HG03460 (cell line): ENCODE measurements at regions not wholly inside any gene's neighbourhood (a gene's known extent, or its start where the extent isn't known, plus 50 kb on each side); places are given as distances from the start of the nearest gene placed in this dataset.

Source experiments
- ATAC-seq: cut with Tn5 transposase; IDR thresholded peaks from one replicate; pipeline ENCODE4 v1.9.1; 2021; ENCODE audit not compliant: unreplicated experiment

GRCh38 chr10:28250782-28251181, 52.1 kb downstream of the MPP7 start:
- ATAC-seq, result no peak

- no peak for ATAC-seq
These were observed 52.5 kb downstream of the MPP7 start for GRCh38 chr10:28250358-28250757.

GRCh38 chr10:28249512-28249911, 53.4 kb downstream of the MPP7 start:
- ATAC-seq, result no peak

- no peak for ATAC-seq
These were observed 54.8 kb downstream of the MPP7 start for GRCh38 chr10:28248092-28248491.

GRCh38 chr10:28246023-28246422, 56.8 kb downstream of the MPP7 start:
- no peak for ATAC-seq

- ATAC-seq, result no peak
These were observed 58.9 kb downstream of the MPP7 start for GRCh38 chr10:28243923-28244322.

- ATAC-seq, result no peak
These were observed 60.2 kb downstream of the MPP7 start for GRCh38 chr10:28242555-28243204.

GRCh38 chr10:28241741-28242399, 61.0 kb downstream of the MPP7 start:
- ATAC-seq, result no peak

GRCh38 chr10:28240400-28240799, 62.5 kb downstream of the MPP7 start:
- no peak for ATAC-seq

GRCh38 chr10:28236591-28236990, 66.3 kb downstream of the MPP7 start:
- ATAC-seq, result no peak

- no peak for ATAC-seq
These were observed 82.1 kb downstream of the MPP7 start for GRCh38 chr10:28220811-28221210.

- no peak for ATAC-seq
These were observed 83.6 kb downstream of the MPP7 start for GRCh38 chr10:28219251-28219650.

GRCh38 chr10:28217848-28218247, 85.0 kb downstream of the MPP7 start:
- no peak for ATAC-seq

GRCh38 chr10:28215930-28216329, 86.9 kb downstream of the MPP7 start:
- ATAC-seq, result no peak

- no peak for ATAC-seq
These were observed 88.6 kb downstream of the MPP7 start for GRCh38 chr10:28214219-28214618.

GRCh38 chr10:28211759-28212158, 91.1 kb downstream of the MPP7 start:
- no peak for ATAC-seq

- ATAC-seq, result no peak
These were observed 95.1 kb downstream of the MPP7 start for GRCh38 chr10:28207799-28208198.

- no peak for ATAC-seq
These were observed 99.9 kb downstream of the MPP7 start for GRCh38 chr10:28202941-28203352.

GRCh38 chr10:28201410-28202400, 101.2 kb downstream of the MPP7 start:
- ATAC-seq, result no peak

GRCh38 chr10:28200775-28201174, 102.1 kb downstream of the MPP7 start:
- ATAC-seq, result no peak

GRCh38 chr10:28199941-28200340, 102.9 kb downstream of the MPP7 start:
- ATAC-seq, result no peak

GRCh38 chr10:28190196-28190595, 112.7 kb downstream of the MPP7 start:
- ATAC-seq, result no peak
